MV-4-11 (cell line): ENCODE measurements at regions not wholly inside any gene's neighbourhood (a gene's known extent, or its start where the extent isn't known, plus 50 kb on each side); places are given as distances from the start of the nearest gene placed in this dataset.

Source experiments
- DNase-seq: peaks from one replicate; lab custom pipeline; 2025; lab: John Stamatoyannopoulos, UW

GRCh38 chr10:31145986-31146385, 114.3 kb upstream of the ZNF438 start:
- no peak for DNase-seq

- DNase-seq: peak; percentile 89
Measured at GRCh38 chr10:31146491-31147209, 115.0 kb upstream of the ZNF438 start.

- DNase-seq: peak; percentile 24
Measured at GRCh38 chr10:31147210-31147608, 115.5 kb upstream of the ZNF438 start.

GRCh38 chr10:31148951-31149350, 117.3 kb upstream of the ZNF438 start:
- DNase-seq: no peak

- peak; percentile 69 for DNase-seq
Measured at GRCh38 chr10:31149835-31150512, 118.3 kb upstream of the ZNF438 start.

GRCh38 chr10:31151301-31151700, 119.6 kb upstream of the ZNF438 start:
- no peak for DNase-seq

GRCh38 chr10:31152421-31153135, 120.9 kb upstream of the ZNF438 start:
- DNase-seq: no peak

GRCh38 chr10:31153161-31153560, 121.5 kb upstream of the ZNF438 start:
- no peak for DNase-seq

- DNase-seq: no peak
Measured at GRCh38 chr10:31153692-31154091, 122.0 kb upstream of the ZNF438 start.

- no peak for DNase-seq
Measured at GRCh38 chr10:31154996-31155395, 123.3 kb upstream of the ZNF438 start.

- no peak for DNase-seq
Measured at GRCh38 chr10:31157123-31158010, 125.7 kb upstream of the ZNF438 start.

GRCh38 chr10:31158011-31158658, 126.5 kb upstream of the ZNF438 start:
- DNase-seq: no peak

- no peak for DNase-seq
Measured at GRCh38 chr10:31166606-31167005, 134.9 kb upstream of the ZNF438 start.

- DNase-seq: peak; percentile 47
Measured at GRCh38 chr10:31170636-31171035, 139.0 kb upstream of the ZNF438 start.

GRCh38 chr10:31171402-31172083, 139.9 kb upstream of the ZNF438 start:
- no peak for DNase-seq

- no peak for DNase-seq
Measured at GRCh38 chr10:31172925-31173324, 141.3 kb upstream of the ZNF438 start.

GRCh38 chr10:31173752-31174151, 142.1 kb upstream of the ZNF438 start:
- no peak for DNase-seq

- no peak for DNase-seq
Measured at GRCh38 chr10:31179091-31179680, 139.8 kb upstream of the ZEB1 start.

GRCh38 chr10:31186225-31187000, 132.6 kb upstream of the ZEB1 start:
- no peak for DNase-seq

GRCh38 chr10:31187182-31187581, 131.8 kb upstream of the ZEB1 start:
- DNase-seq: no peak
